HG02798 (cell line): ENCODE measurements at regions not wholly inside any gene's neighbourhood (a gene's known extent, or its start where the extent isn't known, plus 50 kb on each side); places are given as distances from the start of the nearest gene placed in this dataset.
A peak's percentile ranks its signal among the peaks of the same experiment; 100 is the strongest.

Source experiments
- ATAC-seq: cut with Tn5 transposase; IDR thresholded peaks from one replicate; pipeline ENCODE4 v1.9.1; 2021; ENCODE audit warnings: mild to moderate bottlenecking; ENCODE audit not compliant: unreplicated experiment, poor library complexity

DNA sequence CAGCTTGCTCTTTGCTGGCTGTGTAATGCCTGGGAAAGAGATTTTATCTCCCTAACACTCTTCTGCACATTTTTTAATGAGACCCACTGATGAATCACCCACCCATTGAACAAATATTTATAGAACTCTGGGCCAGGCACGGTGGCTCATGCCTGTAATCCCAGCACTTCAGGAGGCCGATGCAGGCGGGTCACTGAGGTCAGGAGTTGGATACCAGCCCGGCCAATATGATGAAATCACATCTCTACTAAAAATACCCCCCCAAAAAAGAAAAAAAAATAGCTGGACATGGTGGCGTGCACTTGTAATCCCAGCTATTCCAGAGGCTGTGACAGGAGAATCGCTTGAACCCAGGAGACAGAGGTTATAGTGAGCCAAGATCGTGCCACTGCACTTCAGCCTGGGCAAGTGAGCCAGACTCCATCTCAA is 82.1 kb upstream of the SIRPA start:
- no peak for ATAC-seq

- ATAC-seq, result no peak
Measured at GRCh38 chr20:1811621-1812498, 83.3 kb upstream of the SIRPA start.

DNA sequence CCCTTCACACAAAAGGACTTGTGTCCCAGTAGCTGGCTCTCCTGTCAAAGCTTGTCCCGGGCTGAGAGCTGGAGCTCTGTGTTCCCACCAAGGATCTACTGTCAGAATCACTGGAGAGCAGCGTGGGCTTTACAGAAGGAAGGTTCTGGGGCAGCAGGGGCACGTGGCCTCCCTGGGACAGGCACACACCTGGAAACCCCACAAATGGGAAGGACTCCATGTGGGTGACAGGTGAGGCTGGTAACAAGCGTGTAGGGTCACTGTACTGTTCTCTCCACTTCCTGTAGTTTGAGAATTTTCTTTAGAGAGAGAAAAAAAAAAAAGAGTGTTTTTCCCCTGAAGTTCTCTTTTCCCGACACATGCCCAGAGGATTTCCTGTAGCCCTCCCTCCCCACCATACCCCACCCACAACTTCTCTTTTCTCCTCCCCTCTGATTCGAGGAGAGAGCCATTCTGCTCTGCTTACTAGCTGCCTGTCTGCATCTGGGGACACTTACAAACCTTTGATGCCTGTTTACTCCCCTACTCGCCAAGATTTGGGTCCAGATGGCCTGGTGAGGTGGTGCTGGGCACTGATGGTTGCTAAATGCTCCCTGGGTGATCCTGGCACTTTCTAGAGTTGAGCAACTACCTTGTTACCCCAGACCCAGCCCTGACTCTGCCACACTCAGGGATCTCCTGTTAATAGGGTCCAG is 84.1 kb upstream of the SIRPA start:
- no peak for ATAC-seq

GRCh38 chr20:1810572-1810925 is 84.7 kb upstream of the SIRPA start:
- ATAC-seq, result no peak

DNA sequence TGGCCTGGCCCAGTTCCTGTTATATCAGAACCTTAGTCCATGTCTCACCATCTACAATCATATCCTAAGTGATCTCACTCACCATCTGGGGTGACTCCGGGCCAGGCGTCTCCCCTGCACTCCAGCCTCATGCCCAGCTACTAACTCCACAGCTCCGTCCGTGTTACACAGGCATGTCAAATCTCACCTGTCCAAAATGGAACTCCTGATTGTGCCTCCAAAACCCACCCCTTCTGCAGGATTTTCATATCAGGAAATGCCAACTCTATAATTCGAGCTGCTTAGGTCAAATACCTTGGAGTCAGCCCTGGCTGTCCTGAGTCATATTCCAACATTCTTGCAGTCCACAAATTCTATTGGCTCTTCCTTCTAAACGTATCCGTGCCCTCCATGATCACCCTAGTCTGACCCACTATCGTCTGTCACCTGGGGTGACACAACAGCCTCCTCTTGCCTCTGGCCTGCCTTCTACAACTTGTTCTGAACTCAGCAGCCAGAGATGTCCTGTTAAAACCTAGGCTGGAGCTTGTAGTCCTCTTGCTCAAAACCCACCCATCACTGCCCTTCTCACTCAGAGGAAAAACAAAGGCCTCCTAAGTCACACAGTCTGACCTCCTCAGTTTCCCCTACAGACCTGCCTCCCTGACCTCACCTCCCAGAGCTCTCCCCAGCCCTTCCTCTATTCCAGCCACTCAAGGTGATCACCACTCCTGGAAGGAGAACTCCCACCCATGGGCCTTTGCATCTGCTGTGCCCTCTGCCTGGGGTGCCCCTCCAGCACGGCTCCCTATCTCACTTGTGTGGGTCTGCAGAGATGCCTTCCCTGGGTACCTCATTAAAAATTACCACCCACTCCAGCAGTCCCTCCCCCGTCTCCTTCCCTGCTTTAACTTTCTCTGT is 85.3 kb upstream of the SIRPA start:
- no peak for ATAC-seq

GRCh38 chr20:1809131-1809572 is 86.1 kb upstream of the SIRPA start:
- no peak for ATAC-seq

DNA sequence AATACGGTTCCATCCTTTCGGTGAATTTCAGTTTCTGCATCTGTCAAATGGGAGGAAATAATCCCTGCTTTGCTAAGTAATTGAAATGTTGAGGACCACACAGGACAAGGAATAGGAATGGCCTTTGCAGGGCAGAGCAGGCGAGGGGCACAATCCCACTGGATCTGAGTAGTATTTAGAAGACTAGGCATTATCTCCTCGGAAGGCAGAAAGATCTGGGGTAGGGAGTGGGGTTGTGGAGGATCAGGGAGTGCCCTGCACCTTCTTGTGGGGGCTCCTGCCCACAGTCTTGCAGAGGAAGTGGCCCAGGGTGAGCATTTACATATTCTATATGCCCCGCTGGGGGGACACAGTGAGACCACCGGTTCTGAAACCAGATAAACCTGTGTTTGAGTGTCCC is 87.1 kb upstream of the SIRPA start:
- no peak for ATAC-seq

DNA sequence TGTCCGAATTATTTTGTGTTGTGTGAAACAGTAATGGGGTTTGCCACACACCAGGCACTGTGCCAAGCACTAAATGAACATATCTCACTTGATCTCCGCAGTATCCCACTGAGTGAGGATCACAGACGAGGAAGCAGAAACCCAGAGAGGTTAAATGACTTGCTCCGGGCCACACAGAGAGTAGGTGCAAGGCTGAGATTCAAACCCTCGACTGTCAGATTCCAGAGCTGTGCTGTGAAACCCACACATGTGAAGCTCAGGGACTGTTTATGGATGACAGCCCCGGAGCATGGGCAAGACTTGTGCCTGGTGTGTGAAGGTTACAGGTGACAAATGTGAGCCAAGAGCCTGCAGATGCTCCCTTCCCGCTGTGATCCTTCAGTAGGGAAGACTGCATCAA is 87.8 kb upstream of the SIRPA start:
- ATAC-seq, result no peak

DNA sequence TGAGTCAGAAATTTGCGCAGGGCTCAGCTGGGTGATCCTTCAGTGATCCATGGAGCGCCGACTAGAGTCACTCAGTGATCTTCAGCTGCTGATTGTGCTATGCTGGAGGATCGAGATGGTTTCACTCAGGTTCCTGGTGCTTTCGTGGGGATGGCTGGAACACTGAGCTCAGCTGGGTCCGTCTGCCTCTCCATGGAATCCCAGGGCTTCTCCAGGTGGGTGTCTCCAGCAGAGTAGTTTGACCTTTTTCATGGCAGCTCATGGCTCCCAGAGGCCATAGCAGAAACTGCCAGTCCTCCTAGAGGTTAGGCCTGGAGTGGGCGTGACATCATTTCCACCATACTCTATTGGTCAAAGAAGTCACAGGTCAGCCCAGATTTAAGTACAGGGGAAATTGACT is 88.8 kb upstream of the SIRPA start:
- no peak for ATAC-seq

DNA sequence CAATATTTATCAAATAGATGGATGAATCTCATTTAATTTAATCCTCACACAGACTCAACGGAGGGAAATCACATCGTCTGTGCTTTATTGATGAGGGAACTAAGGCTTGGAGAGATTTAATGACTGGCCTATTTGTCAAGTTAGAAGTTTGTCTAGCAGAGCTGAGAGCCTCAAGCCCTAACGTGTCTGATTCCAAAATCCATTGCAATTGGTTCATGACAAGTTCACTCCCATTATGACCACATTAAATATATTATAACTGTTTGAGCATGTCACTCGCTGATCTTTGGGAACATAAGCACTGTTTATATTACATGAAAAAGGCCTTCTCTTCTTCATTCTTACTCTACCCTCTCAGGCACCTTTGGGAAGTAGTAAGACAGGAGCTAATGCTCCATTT is 89.4 kb upstream of the SIRPA start:
- ATAC-seq, result no peak

DNA sequence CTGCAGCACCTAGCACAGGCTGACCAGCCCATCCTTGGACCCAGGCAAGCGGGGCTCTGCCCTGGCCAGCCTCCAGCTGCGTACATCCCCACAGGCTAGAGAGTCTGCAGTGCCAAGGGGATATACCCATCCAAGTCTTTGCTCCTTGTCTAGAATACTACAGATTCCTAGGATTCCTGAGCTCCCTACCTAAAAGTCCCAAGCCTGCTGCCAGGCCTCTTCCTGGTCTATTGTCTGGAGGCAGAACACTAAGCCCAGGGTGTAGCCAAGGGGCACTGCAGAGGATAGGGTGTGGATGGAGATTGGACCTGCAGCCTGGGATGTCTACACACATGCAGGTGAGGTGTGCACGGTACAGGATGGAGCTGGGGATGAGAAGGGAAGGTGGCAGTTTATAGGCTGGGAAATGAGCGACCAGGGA is 90.0 kb upstream of the SIRPA start:
- no peak for ATAC-seq

DNA sequence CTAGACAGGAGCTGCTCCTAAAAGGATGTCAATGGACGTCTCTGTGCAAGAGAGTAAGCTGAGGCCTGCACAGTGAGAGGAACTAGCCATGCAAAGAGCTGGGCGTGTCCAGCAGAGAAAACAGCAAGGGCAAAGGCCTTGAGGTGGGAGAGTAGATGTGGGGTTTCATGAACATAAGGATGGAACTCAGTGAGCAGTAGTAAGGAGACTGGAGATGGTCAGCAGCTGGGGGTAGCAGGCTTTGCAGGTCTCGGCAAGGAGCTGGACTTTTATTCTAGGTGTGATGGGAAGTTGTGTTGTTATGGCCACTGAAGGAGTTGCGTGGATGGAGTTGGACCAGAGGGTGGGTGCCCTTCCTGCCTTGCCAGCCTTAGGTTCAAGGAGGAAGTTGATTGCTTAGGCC is 90.7 kb upstream of the SIRPA start:
- no peak for ATAC-seq

DNA sequence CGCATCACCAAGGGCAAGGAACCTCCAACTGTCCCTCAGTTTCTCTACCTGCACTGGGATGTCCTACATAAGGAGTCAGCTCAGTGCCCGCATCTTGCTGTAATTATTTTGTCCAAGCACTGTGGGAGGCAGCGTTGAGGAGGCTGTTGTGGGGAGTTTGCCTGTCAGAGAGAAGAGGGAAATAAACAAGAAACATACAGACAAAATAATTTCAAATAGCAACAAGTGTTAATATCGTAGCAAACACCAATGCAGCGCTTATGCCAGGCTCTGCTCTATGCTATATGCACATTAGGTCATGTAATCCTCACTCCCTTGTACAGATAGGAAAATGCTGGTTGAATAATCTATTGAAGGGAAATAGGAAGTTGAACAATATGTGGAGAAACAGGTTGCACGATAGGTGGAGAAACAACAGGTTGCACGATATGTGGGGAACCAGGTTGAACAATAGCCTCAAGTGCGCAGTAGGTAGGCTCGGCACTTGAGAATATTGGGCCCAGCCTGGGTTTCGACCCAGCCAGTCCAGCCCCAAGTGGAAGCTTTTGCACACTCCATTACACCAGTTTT is 91.2 kb upstream of the SIRPA start:
- no peak for ATAC-seq

- peak; percentile 37 for ATAC-seq
Measured at GRCh38 chr20:1803061-1803931, 91.9 kb upstream of the SIRPA start.

GRCh38 chr20:1802385-1803060 is 92.7 kb upstream of the SIRPA start:
- ATAC-seq, result no peak

DNA sequence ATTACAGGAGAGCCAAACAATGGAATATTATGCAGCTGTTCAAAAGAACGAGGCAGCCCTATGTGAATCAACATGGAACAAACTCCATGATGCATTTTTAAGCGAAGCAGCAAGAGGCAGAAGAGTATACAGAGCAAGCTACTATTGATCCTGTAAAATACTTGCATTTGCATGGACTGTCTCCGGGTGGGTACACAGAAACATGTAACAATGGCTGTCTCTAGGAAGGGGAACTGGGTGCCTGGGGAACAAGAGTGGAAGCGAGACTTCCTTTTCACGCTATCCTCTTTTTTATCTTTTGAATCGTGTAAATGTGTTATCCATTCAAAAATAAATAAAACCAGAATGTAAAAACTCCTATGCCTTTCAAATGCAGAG is 93.3 kb upstream of the SIRPA start:
- ATAC-seq, result no peak

GRCh38 chr20:1801225-1801928 is 93.8 kb upstream of the SIRPA start:
- no peak for ATAC-seq

DNA sequence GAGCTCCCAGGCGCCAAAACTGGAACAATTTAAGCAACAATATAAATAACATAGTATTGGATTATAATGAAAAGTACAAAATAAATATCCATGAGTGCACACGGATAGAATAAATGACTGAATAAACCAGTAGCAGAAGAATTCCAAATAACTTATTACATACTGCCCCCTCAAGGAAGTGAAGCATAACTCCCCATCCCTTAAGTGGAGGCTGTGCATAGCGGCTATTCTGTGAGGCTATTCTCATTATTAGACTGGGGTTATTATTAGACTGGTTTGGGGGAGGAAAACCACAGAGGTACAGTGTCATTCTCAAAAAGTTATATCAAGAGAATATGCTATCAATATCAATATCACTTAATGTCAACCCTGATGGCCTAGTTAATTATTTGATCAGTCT is 94.4 kb upstream of the SIRPA start:
- ATAC-seq, result no peak
